ENCODE measurements at regions not wholly inside any gene's neighbourhood (a gene's known extent, or its start where the extent isn't known, plus 50 kb on each side); places are given as distances from the start of the nearest gene placed in this dataset.

- TF ChIP-seq, protein P1, sequence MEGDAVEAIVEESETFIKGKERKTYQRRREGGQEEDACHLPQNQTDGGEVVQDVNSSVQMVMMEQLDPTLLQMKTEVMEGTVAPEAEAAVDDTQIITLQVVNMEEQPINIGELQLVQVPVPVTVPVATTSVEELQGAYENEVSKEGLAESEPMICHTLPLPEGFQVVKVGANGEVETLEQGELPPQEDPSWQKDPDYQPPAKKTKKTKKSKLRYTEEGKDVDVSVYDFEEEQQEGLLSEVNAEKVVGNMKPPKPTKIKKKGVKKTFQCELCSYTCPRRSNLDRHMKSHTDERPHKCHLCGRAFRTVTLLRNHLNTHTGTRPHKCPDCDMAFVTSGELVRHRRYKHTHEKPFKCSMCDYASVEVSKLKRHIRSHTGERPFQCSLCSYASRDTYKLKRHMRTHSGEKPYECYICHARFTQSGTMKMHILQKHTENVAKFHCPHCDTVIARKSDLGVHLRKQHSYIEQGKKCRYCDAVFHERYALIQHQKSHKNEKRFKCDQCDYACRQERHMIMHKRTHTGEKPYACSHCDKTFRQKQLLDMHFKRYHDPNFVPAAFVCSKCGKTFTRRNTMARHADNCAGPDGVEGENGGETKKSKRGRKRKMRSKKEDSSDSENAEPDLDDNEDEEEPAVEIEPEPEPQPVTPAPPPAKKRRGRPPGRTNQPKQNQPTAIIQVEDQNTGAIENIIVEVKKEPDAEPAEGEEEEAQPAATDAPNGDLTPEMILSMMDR (optimal IDR thresholded peaks at IDR 0.05 in 1 of 3, IDR thresholded peaks at IDR 0.05 in 1 of 3, conservative IDR thresholded peaks at IDR 0.05 in 1 of 3; ENCODE audit: extremely low read depth in 1 of 3, insufficient read depth in 2 of 3, low read length in 3 of 3), result peak; percentile 58 to 78 (median 68)
- TF ChIP-seq EZH2 (IDR thresholded peaks at IDR 0.05; ENCODE audit: low read length), result no peak
Observed at GRCh38 chr12:107992870-107993451, 136.1 kb upstream of the WSCD2 start.
